Renal cortex interstitium (tissue), 11 donors: ENCODE measurements at regions not wholly inside any gene's neighbourhood (a gene's known extent, or its start where the extent isn't known, plus 50 kb on each side); places are given as distances from the start of the nearest gene placed in this dataset.

Experiments used
- DNase-seq, 11 donors: peaks; one replicate each; pipeline ENCODE4 v3.0.0-alpha.2; 2013; ENCODE audit warnings: low read depth in 9 of 11, low spot score in 4 of 11; ENCODE audit errors: extremely low read depth in 1 of 11

DNA sequence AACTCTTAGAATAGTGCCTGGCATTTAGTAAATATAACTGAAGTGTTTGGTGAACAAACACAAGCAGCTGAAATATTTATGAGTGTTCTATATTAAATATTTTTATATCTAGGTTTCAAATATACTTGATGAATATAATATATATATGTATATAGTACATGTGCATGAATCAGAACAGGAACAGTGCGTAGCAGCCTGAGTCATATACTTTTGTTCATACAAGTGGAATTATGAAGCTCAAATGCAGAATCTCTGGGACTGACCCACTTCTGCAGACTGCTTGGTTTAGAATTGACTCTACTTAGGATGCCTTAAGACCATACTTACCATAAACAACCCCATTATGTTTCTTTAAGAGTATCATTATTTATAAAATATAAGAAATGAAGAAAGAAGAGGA lies 997.8 kb upstream of the RAG2 start:
- no peak for DNase-seq

DNA sequence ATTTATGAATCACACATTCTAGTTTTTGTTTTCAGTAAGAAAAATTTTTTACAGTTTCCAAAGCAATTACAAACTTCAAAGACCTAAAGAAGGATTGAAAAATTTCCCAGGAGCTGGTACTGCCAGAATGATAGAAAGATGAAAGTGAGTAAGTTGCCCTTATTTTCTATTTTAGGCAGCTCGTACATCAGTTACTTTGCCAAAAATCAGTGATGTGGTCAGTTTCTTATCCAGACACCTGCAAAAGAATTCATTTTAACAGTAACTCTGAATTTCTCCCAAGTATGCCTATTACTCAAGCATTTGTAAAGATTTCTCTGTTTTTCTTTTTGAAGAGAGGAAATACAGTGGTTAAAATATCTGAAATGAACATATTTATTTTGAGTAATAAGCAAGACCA lies 976.3 kb upstream of the RAG2 start:
- no peak for DNase-seq

DNA sequence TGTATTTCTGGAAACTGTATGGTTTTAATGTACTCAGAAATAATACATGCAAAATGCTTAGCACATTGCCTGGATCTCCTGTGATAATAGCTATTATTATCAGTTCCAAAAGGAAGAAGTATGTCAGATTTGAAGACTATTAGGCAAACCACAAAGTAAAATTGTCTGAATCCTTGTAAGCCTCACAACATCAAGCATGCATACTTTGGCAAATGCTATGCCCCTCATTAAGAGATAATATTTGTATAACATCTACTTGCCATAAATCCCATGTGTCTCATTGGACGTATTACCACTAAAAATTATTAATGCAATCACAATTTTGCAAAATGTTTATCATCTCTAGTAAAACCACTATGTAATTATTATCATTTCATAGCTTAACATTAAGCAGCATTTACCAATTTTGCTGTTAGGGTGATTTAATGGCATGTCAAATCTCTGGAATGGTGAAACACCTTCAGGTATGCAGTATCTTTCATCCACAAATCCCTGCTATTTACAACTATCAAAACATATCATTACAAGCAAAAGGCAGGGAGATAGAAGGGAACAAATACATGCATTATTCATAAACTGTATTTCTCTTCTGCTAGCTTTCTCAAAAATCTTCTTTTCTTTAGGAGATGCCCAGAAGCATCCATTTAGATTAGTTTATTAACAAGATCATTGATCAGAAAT lies 974.6 kb upstream of the RAG2 start:
- DNase-seq, result no peak

DNA sequence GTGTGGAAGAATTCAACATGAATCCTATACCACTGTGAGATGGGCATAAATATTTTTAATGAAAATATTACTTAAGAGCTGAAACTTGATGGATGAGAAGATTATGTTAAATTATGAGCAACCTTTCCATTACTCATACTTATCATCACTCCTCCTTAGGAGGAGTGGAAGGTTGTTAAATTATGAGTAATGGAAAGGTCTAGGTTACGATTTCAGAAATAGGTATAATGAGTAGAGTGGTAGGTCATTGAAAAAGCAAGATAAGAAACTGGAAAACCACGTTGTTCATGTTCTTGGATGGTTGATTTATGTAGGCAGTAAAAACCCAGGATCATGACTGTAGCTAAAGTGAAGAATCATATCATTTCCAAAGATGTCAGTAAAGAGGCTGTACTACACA lies 973.2 kb upstream of the RAG2 start:
- no peak for DNase-seq

DNA sequence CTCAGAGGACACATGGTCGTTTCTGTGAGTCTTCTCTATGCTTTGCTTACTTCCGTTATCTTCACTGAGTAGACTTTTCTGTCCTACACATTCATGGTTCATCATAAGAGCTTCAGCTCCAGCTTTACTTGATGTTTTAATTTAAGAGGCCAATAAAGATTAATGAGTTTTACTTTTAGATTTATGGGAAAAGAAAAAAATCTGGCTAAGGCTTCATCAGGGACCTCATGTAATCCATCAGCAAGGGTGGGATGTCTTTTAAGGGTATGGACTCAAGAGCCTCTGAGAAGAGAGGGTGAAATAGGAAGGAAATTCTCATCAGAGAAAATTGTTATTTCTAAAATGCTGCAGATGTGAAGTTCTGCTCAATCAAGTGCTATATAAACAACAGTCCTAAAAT lies 963.0 kb upstream of the RAG2 start:
- peak in 6 of 11 donors; percentile 13 to 54 (median 20) for DNase-seq

DNA sequence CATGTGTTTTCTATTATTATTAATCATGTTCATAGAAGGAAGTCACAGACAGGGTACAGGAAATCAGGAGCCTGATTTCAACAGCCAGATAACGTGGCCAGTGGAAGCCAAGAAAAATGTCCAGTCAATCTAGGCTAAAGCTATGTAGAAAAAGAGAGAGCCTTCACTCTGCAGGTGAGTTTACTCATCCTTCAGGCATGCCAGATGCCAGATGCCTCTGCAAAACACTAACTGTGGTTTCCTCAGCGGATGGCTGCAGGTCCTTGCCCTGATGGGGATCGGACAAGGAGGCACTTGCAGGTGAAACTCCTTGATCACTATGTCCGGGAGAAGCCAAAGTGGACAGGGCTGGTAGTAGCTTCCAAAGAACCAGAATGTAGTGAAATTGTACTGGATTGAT lies 962.3 kb upstream of the RAG2 start:
- no peak for DNase-seq

DNA sequence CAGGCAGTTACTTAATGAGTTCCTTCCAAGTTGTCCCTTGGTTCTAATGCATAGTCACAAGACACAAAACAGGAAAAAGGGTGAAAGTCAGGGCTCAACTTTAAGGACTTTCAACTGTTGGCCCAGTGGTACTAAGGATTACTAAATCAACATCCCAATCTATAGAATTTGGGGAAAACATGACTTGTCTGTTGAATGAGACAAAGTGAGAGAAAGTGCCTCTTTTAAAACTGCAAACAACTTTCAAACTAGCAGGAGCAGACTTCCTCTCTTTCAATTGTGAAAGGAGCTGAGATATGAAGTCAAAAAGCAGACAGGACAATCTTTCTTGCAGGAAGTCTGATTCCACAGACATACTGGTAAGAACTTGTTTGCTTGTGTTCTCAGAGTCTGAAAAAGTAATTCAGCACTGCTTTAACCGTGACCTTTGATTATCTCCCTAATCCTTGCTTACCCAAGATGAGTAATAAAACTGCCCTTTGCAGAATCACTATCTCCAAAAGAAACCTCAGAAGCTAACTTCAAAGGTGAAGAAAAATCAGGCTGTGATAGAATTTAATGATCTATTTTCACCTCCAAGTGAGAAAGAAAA lies 960.7 kb upstream of the RAG2 start:
- DNase-seq, result peak in 1 of 11 donors; percentile 9

DNA sequence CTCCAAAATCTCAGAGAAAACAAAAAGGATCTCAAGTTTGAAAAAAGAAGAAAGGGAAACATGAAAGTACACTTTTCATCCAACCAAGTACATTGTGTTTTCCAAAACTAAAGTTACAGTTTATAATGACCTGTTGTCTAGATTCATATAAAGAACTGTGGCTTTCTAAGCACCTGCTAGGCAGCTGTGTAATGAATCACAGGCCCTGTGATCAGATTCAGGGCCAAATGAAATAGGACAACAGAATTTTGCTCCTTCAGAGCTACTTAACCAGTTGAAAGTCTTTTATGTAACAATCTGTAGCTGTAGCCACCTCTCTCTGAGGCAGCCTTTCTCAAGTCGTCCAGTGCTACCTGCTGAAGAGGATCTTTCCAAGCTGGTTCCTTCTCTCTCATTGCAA lies 960.0 kb upstream of the RAG2 start:
- DNase-seq, result no peak

DNA sequence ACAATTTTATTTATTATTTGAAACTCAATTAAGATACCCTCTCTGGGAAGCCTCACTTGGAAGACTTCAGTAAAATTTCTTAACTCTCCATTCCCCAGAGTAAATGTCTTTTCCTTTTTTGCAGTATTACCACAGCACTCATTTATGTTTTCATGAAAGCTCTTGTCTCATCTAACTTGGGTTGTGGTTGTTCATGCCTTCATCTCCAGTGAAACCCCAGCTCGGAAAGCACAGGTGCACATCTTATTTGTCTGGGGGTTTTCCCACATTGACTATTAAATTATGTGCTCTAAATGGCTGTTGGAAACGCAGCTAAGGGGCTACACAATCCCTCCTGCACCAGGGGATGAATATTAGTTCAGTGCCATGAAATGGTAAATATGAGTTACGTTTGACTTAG lies 954.2 kb upstream of the RAG2 start:
- DNase-seq, result no peak

DNA sequence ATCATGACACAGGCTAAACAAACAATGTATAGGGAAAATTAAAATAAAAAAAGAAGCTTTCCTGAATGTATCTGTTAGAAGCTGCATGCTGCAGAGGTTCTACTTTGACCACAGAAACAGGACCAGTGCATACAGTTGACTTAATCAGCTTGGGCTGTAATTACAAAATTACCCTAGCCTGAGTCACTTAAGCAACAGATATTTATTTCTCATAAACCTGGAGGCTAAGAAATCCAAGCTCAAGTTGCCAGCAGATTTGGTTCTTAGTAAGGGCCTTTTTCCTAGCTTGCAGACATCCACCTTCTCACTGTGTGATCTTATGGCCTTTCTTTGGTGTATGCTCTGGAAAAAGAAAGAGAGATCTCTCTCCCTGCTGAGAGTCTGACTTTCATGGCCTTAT lies 946.5 kb upstream of the RAG2 start:
- DNase-seq, result no peak

DNA sequence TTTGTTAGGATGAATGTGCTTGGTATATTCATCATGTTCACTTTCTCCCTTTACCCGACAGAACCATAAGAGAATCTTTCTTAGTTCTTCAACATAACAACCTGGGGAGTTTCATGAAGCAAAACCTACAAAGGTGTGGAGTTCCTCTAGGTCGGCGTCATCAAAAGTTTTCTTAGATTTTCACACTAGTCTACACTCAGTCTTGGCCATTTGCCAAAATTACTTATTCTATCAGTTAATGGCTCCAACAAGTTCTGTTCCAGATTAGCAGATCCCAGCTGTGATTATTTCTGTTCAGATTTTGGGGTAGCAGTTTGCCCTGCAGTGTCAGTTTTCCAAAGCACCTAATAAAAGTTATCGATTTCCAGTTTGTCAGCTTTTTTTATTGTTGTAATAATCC lies 935.8 kb upstream of the RAG2 start:
- no peak for DNase-seq

DNA sequence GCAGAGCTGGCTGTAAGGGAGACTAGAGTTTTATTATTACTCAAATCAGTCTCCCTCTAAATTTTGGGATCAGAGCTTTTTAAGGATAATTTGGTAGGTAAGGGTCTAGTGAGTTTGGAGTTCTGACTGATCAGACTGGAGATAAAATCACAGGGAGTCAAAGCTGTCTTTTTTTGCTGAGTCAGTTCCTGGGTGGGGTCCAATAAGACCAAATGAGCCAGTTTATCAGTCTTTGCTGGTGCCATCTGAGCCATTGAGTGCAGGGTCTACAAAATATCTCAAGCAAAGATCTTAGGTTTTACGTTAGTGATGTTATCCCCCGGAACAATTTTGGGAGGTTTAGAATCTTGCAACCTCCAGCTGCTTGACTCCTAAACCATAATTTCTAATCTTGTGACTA lies 935.1 kb upstream of the RAG2 start:
- DNase-seq, result no peak

DNA sequence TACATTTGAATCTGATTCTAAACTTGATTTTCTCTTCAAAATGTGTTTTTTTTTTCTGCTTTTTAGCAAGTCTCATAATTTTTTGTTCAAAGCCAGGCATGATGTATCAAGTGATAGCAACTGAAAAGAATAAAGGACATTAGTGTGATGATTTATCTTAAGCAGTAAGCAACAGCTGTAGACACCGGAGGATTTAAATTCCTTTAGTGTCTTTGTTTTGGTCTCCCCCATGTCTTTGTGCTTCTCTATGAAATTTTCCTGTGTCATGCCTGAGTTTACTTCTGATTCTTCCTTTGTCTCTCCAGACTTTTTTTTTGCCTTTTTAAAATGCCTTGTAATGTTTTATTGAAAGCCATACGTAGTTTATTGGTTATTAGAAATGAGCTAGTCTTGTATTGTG lies 934.2 kb upstream of the RAG2 start:
- peak in 3 of 11 donors; percentile 3 to 12 (median 3) for DNase-seq

DNA sequence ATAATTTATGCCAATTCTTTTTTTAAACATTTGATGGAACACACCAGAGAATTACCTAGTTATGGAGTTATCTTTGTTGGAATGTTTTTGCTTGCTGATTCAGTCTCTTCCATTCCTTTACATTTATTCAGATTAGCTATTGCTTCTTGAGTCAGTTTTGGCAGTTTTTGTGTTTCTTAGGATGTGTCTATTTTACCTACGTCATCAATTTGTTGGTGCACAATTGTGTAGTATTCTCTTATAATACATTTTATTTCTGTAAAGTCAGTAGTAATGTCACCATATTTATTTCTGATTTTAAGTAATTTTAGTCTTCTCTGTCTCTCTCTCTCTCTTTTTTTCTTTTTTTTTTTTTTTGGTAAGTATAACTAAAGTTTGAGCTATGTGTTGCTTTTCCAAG lies 929.5 kb upstream of the RAG2 start:
- no peak for DNase-seq

DNA sequence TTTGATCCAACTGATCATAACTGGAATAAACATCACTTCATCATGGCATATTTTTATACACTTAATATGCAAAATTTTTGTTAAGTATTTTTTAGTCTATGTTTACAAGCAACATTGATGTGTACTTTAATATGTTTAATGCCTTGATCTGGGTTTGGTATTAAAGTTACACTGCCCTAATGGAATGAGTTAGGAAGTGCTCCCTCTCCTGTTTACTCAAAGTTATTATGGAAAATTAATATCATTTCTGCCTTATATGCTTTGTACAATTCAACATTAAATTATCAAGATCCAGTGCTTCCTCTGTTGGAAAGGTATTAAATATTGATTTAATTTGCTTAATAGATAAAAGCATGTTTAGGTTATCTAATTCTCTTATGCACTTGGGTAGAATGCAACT lies 927.3 kb upstream of the RAG2 start:
- DNase-seq, result no peak

DNA sequence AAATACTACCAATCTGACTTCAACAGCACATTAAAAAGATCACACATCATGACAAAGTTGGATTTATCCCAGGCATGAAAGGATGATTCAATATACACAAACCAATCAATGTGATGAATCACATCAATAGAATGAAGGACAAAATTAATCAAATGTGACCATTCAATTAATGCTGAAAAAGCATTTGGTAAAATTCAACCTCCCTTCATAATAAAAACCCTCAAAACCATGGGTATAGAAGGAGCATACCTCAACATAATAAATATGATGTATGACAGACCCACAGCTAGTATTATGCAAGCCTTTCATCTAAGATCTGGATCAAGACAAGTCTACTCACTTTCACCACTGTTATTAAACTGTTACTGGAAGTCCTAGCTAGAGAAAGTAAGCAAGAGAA lies 921.7 kb upstream of the RAG2 start:
- DNase-seq, result no peak

DNA sequence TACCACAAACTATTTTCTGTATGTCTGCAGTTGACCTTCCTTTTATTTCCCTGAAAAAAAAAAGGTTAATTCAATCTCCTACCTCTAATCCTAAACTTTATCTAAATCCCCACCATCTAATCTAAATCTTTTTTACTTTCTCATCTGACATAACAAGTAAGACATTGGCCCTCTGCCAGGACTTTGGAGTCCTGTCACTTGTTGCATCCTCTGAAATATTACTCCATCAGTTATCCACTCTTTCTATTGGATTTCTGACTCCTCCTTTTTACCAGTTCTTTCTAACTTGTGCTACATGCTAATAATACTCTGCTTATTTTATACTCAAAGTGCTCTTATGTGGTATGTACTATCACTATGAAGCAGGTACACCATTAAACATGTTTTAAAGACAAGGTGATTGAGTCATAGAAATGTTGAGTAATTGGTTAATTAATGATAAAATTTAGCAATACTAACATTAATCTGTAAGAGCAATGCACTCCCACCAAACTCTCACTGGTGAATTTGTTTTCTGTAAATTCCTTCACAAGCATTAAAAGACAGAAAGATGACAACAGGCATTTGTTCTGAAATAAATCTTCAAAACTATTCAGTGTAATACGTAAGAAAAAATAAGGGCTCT lies 914.2 kb upstream of the RAG2 start:
- DNase-seq, result no peak

DNA sequence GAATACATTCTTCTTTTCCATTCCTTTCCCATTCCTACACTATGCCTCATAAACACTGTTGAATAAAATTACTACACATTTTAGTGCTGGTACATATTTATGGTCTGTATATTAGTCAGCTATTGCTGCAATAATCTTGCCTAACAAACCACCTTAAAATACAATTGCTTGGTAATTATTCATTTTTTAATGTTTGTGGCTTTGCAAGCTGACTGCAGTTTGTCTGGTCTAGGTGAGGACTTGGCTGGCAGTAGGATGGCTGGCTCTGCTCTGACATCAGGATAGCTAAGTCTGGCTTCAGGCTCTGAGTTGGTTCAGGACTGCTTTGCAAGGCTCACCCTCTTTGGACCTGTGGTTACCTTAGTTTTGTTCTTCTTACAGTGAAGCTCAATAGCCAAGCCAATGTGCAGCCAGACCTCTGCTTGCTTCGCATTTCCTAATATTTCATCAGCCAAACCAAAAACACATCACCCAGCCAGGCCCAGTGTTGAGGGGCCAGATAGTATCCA lies 913.4 kb upstream of the RAG2 start:
- no peak for DNase-seq

DNA sequence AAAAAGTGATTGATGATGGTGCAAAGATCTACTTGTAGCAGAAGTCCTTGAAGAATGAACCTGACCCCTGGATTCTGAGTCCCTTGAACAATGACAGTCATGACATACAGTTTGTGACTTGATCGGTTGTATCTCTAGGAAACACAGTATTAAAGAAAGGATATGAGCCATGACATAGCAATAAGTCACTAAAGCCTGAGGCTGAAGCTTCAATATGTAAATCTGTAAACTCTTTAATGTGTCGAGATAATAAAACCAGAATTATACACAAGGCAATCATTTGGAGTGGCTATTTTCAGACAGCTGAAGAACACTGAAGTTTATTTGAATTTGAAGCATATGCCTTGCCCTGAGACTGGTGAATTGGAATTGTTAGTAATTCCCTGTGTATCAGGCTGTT lies 911.5 kb upstream of the RAG2 start:
- DNase-seq, result no peak

DNA sequence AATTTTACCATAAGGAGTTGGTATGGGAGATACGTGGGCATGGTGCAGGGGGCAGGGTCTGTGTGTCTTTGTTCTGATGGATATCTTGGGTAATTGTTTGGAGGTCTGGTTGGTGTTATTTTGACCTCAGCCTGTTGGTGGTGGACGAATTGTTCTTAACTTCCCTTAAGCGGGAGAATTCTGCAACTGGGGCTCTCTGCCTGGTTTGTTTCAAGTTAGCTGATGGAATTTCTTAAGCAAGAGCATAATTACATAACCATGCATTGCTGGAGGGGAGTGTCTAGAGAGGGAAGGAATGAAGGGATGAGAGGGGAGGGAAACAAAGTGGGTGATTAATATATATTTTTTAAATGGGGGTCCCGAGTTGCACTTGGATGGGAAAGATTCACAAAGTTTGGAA lies 908.5 kb upstream of the RAG2 start:
- DNase-seq, result no peak

DNA sequence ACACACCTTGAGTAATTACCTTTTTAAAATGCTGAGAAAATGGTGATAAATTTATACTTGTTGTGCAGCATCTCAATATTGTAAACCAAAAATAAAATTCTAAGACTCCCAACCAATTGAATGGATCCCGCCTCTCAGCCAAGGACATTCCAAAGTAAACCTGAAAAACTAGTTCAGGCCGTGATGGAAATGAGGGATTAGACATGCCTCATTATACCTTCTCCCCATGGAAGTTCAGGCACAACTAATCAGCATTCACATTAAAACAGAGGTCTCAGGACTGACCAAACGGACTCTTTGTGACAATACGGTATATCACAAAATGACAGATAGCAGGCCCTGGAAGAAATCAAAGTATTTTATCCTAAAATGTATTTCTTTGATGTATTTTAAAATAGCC lies 907.4 kb upstream of the RAG2 start:
- DNase-seq, result peak in 2 of 11 donors; percentile 32 to 36
